Tongue (tissue), 1 donor: ENCODE measurements at regions not wholly inside any gene's neighbourhood (a gene's known extent, or its start where the extent isn't known, plus 50 kb on each side); places are given as distances from the start of the nearest gene placed in this dataset.
A peak's percentile ranks its signal among the peaks of the same experiment; 100 is the strongest.

Experiments used
- DNase-seq: peaks from one replicate; pipeline ENCODE4 v3.0.0-alpha.2; 2015

GRCh38 chr9:22288661-22289060 is 158.0 kb upstream of the DMRTA1 start:
- DNase-seq = no peak

- DNase-seq = peak; percentile 65
These were observed 139.5 kb upstream of the DMRTA1 start for GRCh38 chr9:22307013-22307711.

GRCh38 chr9:22308177-22308576 is 138.4 kb upstream of the DMRTA1 start:
- no peak for DNase-seq

- DNase-seq = no peak
These were observed 130.0 kb upstream of the DMRTA1 start for GRCh38 chr9:22316645-22317044.

GRCh38 chr9:22331533-22331932 is 115.1 kb upstream of the DMRTA1 start:
- no peak for DNase-seq

GRCh38 chr9:22332202-22332601 is 114.4 kb upstream of the DMRTA1 start:
- DNase-seq = no peak

GRCh38 chr9:22337261-22337660 is 109.4 kb upstream of the DMRTA1 start:
- no peak for DNase-seq

- DNase-seq = peak; percentile 27
These were observed 104.0 kb upstream of the DMRTA1 start for GRCh38 chr9:22342491-22343217.

GRCh38 chr9:22343218-22343611 is 103.4 kb upstream of the DMRTA1 start:
- DNase-seq = no peak

- no peak for DNase-seq
These were observed 91.8 kb upstream of the DMRTA1 start for GRCh38 chr9:22354699-22355384.

- DNase-seq = no peak
These were observed 89.6 kb upstream of the DMRTA1 start for GRCh38 chr9:22356985-22357384.

GRCh38 chr9:22363421-22363887 is 83.2 kb upstream of the DMRTA1 start:
- no peak for DNase-seq

- no peak for DNase-seq
These were observed 73.0 kb upstream of the DMRTA1 start for GRCh38 chr9:22373636-22374035.

- DNase-seq = peak; percentile 5
These were observed 72.6 kb upstream of the DMRTA1 start for GRCh38 chr9:22374051-22374450.

GRCh38 chr9:22379272-22379671 is 67.4 kb upstream of the DMRTA1 start:
- no peak for DNase-seq

- no peak for DNase-seq
These were observed 65.5 kb upstream of the DMRTA1 start for GRCh38 chr9:22381170-22381569.

- no peak for DNase-seq
These were observed 64.3 kb upstream of the DMRTA1 start for GRCh38 chr9:22382331-22382730.

GRCh38 chr9:22383718-22384117 is 62.9 kb upstream of the DMRTA1 start:
- no peak for DNase-seq

- DNase-seq = no peak
These were observed 57.4 kb upstream of the DMRTA1 start for GRCh38 chr9:22389271-22389670.

- no peak for DNase-seq
These were observed 54.1 kb upstream of the DMRTA1 start for GRCh38 chr9:22392523-22392922.

- no peak for DNase-seq
These were observed 50.9 kb upstream of the DMRTA1 start for GRCh38 chr9:22395687-22396141.
